Muscle of back (tissue), 3 donors: ENCODE measurements at regions not wholly inside any gene's neighbourhood (a gene's known extent, or its start where the extent isn't known, plus 50 kb on each side); places are given as distances from the start of the nearest gene placed in this dataset.
A peak's percentile ranks its signal among the peaks of the same experiment; 100 is the strongest.

Source experiments
- DNase-seq, 3 donors: peaks; one replicate each; pipeline versions ENCODE4 v3.0.0 to v3.0.0-alpha.2; 2013

- no peak for DNase-seq
Observed at GRCh38 chr14:63781686-63782085, 53.8 kb upstream of the SGPP1 start.

GRCh38 chr14:63782683-63783389 lies 55.0 kb upstream of the SGPP1 start:
- no peak for DNase-seq

- DNase-seq, result peak in 2 of 3 donors; percentile 1 to 49
Observed at GRCh38 chr14:63788011-63788933, 60.4 kb upstream of the SGPP1 start.

GRCh38 chr14:63793376-63793775 lies 59.4 kb upstream of the SYNE2 start:
- DNase-seq, result no peak

- DNase-seq, result no peak
Observed at GRCh38 chr14:63795532-63795931, 57.3 kb upstream of the SYNE2 start.

GRCh38 chr14:63800083-63800482 lies 52.7 kb upstream of the SYNE2 start:
- DNase-seq, result no peak

- DNase-seq, result no peak
Observed at GRCh38 chr14:63800651-63801375, 52.0 kb upstream of the SYNE2 start.
